Right lobe of liver (tissue), 4 donors: ENCODE measurements at regions not wholly inside any gene's neighbourhood (a gene's known extent, or its start where the extent isn't known, plus 50 kb on each side); places are given as distances from the start of the nearest gene placed in this dataset.
A peak's percentile ranks its signal among the peaks of the same experiment; 100 is the strongest.

Experiments
- POLR2A ChIP-seq: fragments of 450-650 bp; IDR thresholded peaks from one replicate; pipeline ENCODE4 v1.6.1; 2017; ENCODE audit warnings: antibody characterized with exemption, mild to moderate bottlenecking
- TF ChIP-seq, protein P1 (sequence below), 4 donors: fragments of 200-600 bp in 3 of 4; fragments of 450-650 bp in 1 of 4; IDR thresholded peaks; one replicate each; pipeline versions ENCODE4 v1.5.1 to v1.8.0; 2016 to 2022; ENCODE audit warnings: antibody characterized with exemption in 4 of 4, mild to moderate bottlenecking in 2 of 4
- donor health status: DM: no; HTN: no; CAD: no.
- donor health status: DM: no; HTN: no; CAD: no.
- donor health status: DM: no; HTN: yes; CAD: no.

DNA sequence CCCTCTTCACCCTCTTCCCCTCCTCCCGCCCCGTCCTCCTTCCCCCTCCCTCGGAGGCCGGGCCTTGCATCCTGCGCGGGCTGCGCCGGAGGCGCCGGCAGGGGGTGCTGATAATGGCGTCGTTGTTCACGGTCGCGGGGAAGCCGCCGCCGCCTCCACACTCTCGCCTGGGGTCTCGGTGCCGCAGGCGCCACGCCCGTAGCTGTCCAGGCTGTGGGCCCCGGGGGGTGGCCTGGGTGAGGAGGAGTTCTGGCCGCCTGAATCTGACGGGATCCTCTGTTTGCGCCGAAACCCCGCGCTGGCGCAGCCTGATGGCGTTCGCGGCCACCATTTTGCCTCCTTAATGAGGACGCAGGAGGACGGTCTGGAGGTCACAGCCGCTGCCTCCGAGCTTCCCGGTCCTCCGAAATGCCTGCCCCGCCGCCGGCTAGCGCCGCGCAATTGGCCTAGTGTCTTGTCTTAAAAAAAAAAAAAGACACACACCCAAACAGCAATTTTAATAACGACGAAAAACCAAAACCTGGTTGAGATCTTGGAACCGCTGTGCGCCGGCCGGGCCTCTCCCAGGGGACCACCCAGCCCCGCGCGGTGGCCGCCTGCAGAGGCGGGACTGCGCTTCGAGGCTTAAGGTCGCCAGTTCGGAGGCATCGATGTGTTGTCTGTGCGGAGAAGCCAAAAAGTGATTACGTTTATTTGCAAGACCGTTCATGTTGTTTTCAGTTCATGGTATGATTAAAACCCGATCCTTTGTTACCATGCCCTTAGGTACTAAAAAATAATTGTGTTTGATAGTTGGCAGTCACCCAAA lies 106.6 kb upstream of the HNRNPU start:
- TF ChIP-seq, protein P1, sequence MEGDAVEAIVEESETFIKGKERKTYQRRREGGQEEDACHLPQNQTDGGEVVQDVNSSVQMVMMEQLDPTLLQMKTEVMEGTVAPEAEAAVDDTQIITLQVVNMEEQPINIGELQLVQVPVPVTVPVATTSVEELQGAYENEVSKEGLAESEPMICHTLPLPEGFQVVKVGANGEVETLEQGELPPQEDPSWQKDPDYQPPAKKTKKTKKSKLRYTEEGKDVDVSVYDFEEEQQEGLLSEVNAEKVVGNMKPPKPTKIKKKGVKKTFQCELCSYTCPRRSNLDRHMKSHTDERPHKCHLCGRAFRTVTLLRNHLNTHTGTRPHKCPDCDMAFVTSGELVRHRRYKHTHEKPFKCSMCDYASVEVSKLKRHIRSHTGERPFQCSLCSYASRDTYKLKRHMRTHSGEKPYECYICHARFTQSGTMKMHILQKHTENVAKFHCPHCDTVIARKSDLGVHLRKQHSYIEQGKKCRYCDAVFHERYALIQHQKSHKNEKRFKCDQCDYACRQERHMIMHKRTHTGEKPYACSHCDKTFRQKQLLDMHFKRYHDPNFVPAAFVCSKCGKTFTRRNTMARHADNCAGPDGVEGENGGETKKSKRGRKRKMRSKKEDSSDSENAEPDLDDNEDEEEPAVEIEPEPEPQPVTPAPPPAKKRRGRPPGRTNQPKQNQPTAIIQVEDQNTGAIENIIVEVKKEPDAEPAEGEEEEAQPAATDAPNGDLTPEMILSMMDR (IDR thresholded peaks at IDR 0.05) = peak; percentile 49 to 67 (median 50)
- peak; percentile 82 for TF ChIP-seq POLR2A
